DMS79 treated with DMSO at 0.1 percent for 48 hours (cell line): ENCODE measurements at regions not wholly inside any gene's neighbourhood (a gene's known extent, or its start where the extent isn't known, plus 50 kb on each side); places are given as distances from the start of the nearest gene placed in this dataset.

Experiments
- DNase-seq: peaks from one replicate; lab custom pipeline; 2025; lab: John Stamatoyannopoulos, UW

GRCh38 chr20:17787816-17788215 lies 88.0 kb downstream of the BANF2 start:
- DNase-seq = no peak

- DNase-seq = no peak
These were observed 86.5 kb downstream of the BANF2 start for GRCh38 chr20:17786221-17786718.
